SIG-M5 treated with dmso at 0.1 percent for 504 hours (cell line): ENCODE measurements at regions not wholly inside any gene's neighbourhood (a gene's known extent, or its start where the extent isn't known, plus 50 kb on each side); places are given as distances from the start of the nearest gene placed in this dataset.
"Not testable (repeated sequence)": the region's sequence is repeated elsewhere in the genome, so short reads cannot be mapped to it uniquely, and the experiment has no call there.

Source experiments
- DNase-seq: peaks from one replicate; lab custom pipeline; 2025; ENCODE audit not compliant: unreplicated experiment; lab: John Stamatoyannopoulos, UW

DNA sequence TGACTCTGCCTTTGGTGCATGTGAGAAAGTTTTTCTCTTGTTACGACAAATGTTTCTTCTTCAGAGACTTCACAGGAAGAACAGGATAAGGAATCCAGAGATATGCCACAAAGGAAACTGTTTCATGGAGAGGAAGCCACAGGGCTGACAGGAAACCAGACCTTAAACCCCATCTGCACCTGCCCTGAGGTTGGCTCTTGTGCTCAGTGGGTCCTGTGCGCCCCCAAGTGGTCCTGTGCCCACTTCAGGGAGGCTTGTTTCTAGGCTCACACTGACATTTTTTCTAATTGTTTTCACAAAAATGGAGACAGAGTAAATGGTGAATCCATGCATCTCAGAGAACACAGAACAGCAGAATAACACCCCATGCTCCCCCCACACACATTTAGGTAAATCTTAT, 1193.5 kb downstream of the TMEM121 start:
- DNase-seq: not testable (repeated sequence)

DNA sequence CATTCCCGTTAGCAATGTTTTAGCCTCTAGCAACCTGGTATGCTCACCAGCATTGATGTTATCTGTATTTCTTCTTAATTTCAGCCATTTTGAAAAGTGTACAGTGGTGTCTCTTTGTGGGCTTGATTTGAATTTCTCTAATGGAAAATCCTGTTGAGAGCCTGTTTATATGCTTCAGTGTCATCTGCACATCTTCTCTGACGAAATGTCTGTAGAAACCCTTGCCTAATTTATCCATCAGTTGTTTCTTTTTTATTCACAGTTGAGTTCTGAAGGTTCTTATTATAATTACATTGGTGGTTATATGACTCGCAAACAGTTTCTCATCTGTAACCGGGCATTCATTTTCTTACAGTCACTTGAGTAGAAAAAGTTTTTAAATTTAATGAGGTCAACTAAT, 1195.5 kb downstream of the TMEM121 start:
- not testable (repeated sequence) for DNase-seq

DNA sequence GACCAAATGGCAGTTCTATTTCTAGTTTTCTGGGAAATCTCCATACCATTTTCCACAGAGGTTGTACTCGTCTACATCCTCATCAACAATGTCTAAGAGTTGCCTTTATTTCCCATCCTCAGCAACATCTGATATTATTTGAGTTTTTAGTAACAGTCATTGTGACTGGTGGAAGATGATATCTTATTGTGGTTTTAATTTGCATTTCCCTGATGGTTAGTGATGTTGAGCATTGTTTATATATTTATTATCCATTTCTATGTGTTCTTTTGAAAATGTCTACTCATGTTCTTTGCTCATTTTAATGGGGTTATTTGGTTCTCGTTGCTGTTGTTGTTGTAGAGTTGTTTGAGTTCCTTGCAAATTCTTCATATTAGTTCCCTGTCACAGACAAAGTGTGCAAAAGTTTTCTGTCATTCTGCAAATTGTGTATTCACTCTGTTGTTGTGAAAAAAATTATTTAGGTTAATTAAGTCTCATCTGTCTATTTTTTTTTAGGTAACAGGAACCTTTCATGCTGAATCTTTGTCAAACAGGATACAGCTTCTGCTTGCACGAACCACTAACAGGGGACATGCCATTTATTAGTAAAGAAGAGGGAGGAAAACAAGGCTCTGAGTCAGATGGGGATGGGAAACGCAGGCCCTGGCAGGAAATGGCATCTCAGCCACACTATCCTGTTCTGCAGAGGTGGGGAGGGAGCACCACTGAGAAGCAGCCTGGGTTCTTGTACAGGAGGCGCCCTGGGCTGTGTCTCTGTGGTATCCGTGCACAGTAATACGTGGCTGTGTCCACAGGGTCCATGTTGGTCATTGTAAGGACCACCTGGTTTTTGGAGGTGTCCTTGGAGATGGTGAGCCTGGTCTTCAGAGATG, 1196.7 kb downstream of the TMEM121 start:
- not testable (repeated sequence) for DNase-seq

DNA sequence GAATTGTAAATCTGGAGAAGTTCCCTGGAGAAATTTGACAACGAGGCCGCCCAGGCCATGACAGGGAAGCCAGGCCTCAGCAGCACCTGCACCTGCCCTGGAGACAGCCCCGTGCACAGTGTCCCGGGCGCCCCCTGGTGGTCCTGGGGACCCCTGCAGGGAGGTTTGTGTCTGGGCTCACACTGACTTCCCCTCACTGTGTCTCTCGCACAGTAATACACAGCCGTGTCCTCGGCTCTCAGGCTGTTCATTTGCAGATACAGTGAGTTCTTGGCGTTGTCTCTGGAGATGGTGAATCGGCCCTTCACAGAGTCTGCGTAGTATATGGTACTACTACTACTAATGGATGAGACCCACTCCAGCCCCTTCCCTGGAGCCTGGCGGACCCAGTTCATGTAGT, 1201.6 kb downstream of the TMEM121 start:
- not testable (repeated sequence) for DNase-seq

DNA sequence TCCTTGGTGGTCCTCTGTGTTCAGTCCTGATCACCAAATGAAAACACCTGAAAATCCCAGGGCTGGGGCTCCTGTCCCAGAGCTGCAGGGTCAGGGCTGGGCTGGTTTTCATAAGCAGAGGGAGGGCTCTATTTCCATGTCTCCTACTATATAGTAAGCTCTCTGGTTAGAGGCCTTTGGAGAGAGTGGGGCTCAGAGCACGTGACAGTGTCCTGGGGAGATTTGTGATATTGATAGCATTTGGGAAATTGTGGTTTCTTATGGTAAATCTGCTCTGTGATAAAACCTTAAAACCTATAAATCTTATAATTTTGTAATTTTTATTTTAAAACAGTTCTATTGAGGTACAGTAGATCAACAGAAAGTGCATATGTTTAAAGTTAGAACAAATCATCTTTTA, 1202.2 kb downstream of the TMEM121 start:
- DNase-seq: no peak

DNA sequence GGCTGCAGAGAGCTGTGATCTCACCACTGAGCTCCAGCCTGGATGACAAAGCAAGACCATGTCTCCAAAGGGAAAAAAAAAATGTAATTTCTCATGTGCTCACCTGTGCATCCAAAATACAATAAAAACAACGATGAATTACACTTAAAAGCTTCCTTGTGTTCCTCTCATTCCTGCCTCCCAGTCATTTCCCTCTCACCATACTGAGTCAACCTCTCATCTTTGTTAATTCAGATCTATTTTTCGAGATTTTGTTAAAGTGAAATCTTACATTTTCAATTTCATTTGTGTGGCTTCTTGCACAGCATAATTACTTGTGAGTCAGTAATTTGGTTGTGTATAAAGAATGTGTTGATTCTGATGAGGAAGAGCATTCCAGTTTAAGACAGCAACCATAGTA, 1203.2 kb downstream of the TMEM121 start:
- DNase-seq: no peak

DNA sequence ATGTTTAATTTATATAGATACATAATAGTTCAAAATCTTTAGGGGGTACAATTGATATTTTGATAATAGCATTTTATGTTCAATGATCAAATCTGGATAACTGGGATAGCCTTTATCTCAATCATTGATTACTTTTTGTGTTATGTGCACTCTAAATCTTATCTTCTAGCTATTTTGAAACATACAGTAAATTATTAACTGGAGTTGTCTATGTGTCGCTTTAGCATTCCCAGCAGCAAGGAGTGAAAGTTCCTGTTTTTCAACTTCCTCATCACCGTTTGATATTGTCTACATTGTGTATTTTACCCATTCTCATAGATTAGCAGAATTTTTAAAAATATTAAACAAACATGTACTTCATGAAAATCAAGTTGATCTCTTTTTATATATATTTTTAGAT, 1207.4 kb downstream of the TMEM121 start:
- no peak for DNase-seq

DNA sequence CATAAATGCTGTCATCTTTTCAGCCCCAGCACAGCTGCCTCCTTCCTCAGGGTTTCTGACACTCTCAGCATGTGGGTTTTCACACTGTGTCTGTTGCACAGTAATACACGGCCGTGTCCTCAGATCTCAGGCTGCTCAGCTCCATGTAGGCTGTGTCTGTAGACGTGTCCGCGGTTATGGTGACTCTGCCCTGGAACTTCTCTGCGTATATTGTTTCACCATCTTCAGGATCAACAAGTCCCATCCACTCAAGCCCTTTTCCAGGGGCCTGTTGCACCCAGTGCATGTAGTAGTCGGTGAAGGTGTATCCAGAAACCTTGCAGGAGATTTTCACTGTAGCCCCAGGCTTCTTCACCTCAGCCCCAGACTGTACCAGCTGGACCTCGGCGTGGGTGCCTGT, 1210.6 kb downstream of the TMEM121 start:
- no peak for DNase-seq

DNA sequence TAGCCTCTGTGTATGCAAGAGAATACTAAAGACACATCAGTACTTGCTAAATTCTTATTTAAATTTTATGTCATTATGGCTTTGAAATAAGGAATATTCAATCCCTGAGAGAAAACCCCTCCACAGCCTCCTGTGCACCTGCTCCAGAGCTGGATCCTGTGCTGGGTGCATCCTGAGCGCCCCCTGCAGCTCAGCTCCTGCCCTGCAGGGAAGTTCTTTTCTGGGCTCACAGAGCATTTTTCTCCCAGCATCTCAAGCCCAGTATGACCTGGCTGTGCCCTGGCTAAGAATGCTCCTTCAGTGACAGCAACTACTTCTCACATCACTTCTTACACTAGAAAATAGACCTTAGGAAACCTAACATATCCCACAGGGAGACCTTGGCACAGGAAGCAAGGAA, 1211.7 kb downstream of the TMEM121 start:
- no peak for DNase-seq

DNA sequence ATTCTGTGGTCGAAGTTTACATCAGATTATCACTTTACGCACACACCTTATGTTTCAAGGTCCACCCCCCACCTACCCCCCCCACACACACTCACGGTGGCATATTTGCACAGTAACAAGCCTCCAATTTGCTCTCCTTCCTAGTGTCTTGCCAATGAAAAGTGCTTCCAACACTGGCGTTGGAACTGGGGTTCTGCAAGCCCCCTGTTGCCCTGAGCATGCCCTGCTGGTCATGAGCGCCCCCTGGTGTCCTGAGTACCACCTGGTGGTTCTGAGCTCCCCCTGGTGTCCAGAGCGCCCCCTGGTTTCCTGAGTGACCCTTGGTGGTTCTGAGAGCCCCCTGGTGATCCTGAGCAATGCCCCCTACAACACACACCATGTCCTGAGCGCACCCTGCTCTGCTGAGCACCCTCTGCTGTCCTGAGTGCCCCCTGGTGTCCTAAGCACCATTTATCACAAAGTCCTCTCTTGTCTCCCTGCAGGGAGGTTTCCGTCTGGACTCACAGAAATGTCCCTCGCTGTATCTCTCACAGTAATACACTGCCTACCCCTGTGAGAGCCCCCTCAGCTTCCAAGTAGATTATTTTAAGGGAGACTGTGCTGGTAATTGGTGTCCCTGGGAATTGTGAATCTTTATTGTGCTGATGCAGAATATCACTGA, 1212.3 kb downstream of the TMEM121 start:
- DNase-seq: not testable (repeated sequence)

DNA sequence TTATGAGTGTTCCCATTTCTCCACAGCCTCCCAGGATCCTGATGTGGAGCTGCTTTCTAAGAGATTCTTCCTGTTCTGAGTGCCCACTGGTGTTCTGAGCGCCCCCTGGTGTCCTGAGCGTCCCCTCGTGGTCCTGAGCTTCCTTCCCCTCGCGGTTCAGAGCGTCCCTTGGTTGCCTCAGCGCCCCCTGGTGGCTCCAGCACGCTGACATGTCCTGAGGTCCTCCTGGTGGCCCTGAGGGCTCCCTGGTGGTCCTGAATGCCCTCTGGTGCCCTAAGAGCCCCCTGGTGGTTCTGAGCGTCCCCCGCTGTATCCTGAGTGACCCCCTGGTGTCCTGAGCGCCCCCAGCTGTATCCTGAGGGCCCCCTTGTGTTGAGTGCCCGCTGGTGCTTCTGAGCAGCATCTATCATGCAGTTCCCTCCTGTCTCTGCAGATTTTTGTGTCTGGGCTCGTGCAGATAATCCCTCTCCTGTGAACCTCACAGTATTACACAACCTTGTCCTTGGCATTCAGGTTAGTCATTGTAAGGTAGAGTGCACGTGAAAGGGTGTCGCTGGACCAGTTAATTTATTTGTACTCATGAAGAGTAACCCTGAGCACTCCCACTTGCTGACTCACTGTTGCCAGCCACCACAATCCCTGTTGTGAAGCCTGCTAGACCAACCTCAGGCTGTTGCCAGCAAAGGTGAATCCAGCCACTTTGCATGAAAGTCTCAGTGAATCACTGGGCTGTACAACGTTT, 1214.9 kb downstream of the TMEM121 start:
- DNase-seq: peak; percentile 0

DNA sequence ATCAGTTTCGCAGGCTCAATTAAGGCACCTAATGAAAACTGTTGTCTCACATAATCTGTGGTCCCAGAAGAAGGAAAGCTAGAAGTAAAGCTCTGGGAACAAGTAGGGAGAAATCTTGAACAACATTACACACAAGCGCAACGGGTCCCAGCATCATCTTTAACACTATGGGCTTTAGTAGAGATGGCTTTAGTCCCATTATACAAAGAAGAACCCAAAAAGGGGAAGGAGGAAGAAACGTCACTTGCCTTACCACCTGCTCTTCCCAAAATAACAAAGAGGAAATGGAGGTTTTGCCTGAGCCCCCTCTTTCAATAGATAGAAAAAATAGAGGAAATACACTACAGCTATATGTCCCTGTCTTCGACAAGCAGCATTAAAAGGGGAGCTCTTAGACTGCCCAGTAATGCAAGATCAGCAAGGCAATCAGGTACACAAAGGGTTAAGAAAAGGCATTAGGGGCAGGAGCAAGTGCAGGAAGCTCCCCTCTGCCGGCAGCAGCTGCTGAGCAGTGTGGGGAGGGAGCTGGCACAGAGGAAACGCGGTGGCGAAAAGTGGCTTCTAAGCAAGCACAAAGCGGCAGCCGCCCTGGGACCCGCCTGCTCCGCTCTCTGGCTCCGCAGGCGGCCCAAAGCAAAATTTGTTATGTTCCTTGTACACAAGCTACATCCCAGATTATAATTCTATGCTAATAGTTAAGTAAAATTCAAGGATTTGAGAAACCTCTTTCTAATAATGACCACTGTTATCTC, 1218.8 kb downstream of the TMEM121 start:
- DNase-seq: peak; percentile 24

DNA sequence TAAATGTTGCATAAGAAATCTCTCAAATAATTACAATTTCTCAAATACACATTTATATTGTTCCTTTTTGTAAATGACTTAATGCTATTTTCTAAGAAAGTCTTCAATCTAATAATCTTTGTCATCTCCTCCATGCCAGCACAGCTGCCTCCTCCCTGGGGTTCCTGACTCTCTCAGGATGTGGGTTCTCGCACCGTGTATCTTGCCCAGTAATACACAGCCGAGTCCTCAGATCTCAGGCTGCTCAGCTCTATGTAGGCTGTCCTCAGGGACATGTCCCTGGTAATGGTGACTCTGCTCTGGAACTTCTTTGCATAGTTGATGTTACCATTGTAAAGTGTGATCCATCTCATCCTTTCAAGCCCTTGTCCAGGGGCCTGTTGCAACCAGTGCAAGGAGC, 1223.7 kb downstream of the TMEM121 start:
- DNase-seq: not testable (repeated sequence)

DNA sequence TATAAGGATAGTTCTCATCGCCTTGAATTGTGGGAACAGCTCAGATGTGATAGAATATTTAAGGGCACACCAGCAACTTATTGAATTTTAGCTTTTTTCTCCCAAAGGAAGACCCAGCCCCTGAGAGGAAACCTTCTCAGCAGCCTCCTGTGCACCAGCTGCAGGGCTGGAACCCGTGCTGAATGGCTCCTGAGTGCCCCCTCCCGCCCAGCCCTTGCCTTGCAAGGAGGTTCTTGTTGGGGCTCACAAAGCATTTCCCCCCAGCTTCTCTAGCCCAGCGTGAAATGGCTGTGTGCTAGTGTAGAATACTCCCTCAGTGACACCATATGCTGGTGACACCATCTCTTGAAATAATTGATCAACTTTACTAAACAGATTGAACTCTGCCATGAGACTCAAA, 1227.4 kb downstream of the TMEM121 start:
- DNase-seq: not testable (repeated sequence)

DNA sequence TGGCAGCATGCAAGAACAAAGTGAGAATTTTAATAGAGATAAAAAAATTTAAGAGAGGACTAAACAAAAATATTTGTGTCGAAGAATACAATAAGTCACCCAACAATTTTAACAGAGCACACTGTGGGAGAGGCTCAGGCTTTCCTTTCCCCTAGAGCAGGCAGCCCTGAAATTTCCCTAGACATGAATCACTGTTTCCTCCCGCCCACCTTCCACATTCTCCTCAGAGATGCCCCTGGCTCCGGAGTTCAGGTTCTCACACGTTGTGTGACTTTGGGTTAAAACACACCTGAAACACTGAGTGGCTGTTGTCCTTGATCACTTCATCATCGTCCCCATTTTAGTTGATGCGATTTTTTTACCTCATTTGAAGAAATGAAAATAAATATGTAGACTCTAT, 1231.1 kb downstream of the TMEM121 start:
- DNase-seq: not testable (repeated sequence)

DNA sequence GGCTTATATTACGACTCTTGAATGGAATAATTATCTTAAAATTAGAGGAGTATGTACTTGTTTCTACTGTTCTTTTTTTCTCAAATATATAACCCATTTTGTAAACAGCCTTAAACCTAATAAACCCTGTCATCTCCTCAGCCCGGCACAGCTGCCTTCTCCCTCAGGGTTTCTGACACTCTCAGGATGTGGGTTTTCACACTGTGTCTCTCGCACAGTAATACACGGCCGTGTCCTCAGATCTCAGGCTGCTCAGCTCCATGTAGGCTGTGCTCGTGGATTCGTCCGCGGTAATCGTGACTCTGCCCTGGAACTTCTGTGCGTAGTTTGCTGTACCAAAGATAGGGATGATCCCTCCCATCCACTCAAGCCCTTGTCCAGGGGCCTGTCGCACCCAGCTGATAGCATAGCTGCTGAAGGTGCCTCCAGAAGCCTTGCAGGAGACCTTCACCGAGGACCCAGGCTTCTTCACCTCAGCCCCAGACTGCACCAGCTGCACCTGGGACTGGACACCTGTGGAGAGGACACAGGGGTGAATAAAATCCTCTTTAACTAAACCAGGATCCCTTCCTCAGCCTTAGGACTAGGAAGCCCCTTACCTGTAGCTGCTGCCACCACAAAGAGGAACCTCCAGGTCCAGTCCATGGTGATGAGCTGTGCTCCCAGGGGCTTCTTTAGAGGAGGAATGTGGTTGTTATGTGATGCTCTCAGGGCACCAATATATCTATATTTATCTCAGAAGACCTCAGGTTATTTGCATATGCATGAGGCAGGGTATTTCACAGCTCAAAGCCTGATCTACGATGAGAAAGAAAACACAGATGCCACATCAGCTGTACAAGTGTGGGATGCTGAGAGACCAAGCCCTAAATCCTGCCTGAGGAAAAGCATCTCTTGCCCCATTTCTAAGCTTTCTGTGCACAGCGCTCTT, 1235.8 kb downstream of the TMEM121 start:
- DNase-seq: not testable (repeated sequence)

DNA sequence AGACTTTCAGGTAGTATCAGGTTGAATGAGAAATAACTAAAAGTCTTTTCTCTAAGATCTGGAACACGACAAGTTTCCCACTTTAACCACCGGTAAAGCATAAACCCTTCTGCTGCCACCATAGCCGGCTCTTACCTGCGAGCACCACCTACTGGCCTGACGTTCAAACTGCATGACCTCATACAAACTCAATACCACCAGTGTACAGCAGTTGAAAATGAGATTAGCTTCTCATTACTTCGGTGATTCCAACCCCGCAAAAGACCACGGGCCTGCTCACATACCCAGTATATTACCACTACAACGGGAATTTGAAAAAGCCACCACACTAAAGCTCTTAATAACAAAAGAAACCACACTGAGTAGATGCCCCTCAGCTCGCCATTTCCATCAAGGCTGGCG, 1238.6 kb downstream of the TMEM121 start:
- not testable (repeated sequence) for DNase-seq

DNA sequence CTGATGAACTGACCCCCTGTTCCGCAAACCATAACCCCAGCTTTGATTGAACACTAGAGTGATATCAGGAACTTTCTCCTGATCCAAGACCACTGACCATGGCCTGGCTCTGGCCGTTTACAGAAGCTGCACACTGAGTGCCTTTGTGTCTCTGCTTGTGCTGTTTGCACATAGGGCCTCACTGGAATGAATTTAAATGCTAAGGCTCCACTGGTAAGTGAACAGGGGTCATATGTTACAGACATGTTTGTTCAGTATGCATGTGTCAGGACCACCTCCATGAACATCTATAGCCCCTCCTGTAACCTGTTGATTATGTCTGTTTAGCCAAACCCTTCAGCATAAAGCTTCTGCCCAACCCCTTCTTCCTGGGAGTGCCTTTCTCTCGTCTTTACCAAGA, 1239.8 kb downstream of the TMEM121 start:
- no peak for DNase-seq

DNA sequence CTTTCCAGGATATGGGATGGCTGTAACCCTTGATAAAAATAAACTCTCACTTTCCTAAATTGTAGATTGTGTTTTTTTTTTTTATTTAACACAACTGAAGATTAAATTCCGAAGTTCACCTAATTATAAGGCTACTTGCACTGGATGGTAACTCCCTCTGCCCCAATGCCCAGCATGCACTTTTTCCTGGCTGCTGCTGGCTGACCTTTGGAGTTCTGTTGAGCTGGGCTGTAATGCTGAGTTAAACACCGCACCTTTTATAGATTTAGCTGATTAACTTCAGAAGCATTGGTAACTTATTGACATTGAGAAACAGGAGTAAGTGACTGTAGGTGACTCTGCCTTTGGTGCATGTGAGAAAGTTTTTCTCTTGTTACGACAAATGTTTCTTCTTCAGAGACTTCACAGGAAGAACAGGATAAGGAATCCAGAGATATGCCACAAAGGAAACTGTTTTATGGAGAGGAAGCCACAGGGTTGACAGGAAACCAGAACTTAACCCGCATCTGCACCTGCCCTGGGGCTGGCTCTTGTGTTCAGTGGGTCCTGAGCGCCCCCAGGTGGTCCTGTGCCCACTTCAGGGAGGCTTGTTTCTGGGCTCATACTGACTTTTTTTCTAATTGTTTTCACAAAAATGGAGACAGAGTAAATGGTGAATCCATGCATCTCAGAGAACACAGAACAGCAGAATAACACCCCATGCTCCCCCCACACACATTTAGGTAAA, 1240.3 kb downstream of the TMEM121 start:
- not testable (repeated sequence) for DNase-seq
